Loucy (cell line): ENCODE measurements at regions not wholly inside any gene's neighbourhood (a gene's known extent, or its start where the extent isn't known, plus 50 kb on each side); places are given as distances from the start of the nearest gene placed in this dataset.

ENCODE experiments used
- H2AFZ ChIP-seq: fragments of 200-600 bp; sonication (generic); 2 replicates; pipeline ENCODE4 v1.6.0; 2016; ENCODE audit warnings: antibody characterized with exemption, mild to moderate bottlenecking, low read length, moderate library complexity
- H3F3A ChIP-seq: fragments of 200-600 bp; 2 replicates; pipeline ENCODE4 v1.6.0; 2016; ENCODE audit warnings: antibody characterized with exemption, low read depth, mild to moderate bottlenecking
- H3K27me3 ChIP-seq: fragments of 200-600 bp; sonication (generic); 2 replicates; pipeline ENCODE4 v1.6.1; 2014; ENCODE audit warnings: low read length, mild to moderate bottlenecking; ENCODE audit not compliant: insufficient read depth, poor library complexity, severe bottlenecking
- H3K36me3 ChIP-seq: fragments of 200-600 bp; sonication (generic); 2 replicates; pipeline ENCODE4 v1.6.1; 2016; ENCODE audit warnings: low read length; ENCODE audit not compliant: insufficient read depth
- H3K4me1 ChIP-seq: fragments of 200-600 bp; sonication (generic); 2 replicates; pipeline ENCODE4 v1.5.1; 2014; ENCODE audit warnings: low read length, mild to moderate bottlenecking; ENCODE audit not compliant: insufficient read depth, poor library complexity, severe bottlenecking
- H3K4me2 ChIP-seq: fragments of 200-600 bp; sonication (generic); 2 replicates; pipeline ENCODE4 v1.6.0; 2014; ENCODE audit warnings: antibody characterized with exemption, low read length, low read depth, mild to moderate bottlenecking; ENCODE audit not compliant: poor library complexity, severe bottlenecking
- H3K4me3 ChIP-seq: fragments of 200-600 bp; sonication (generic); 2 replicates; pipeline ENCODE4 v1.5.1; 2014; ENCODE audit warnings: low read length, mild to moderate bottlenecking, mixed read lengths; ENCODE audit not compliant: poor library complexity, severe bottlenecking
- H3K79me2 ChIP-seq: fragments of 200-600 bp; sonication (generic); 2 replicates; pipeline ENCODE4 v1.6.1; 2014; ENCODE audit warnings: low read length; ENCODE audit not compliant: insufficient read depth
- H3K9ac ChIP-seq: fragments of 200-600 bp; sonication (generic); 2 replicates; pipeline ENCODE4 v1.6.0; 2014; ENCODE audit warnings: mild to moderate bottlenecking, low read depth, low read length, moderate library complexity; ENCODE audit not compliant: poor library complexity, severe bottlenecking
- H3K9me2 ChIP-seq: fragments of 200-600 bp; sonication (generic); replicated peaks from 2 replicates; pipeline ENCODE4 v1.6.1; 2016; ENCODE audit warnings: low read depth, low read length, mixed read lengths
- H3K9me3 ChIP-seq: fragments of 200-600 bp; sonication (generic); 2 replicates; pipeline ENCODE4 v1.6.1; 2014; ENCODE audit warnings: mild to moderate bottlenecking, antibody characterized with exemption, low read length, low read depth; ENCODE audit not compliant: insufficient read depth
- H4K20me1 ChIP-seq: fragments of 200-600 bp; sonication (generic); 2 replicates; pipeline ENCODE4 v1.6.0; 2014; ENCODE audit warnings: antibody characterized with exemption, low read length, mild to moderate bottlenecking; ENCODE audit not compliant: insufficient read depth, poor library complexity, severe bottlenecking
- CTCF ChIP-seq: fragments of 200-600 bp; sonication (generic); conservative IDR thresholded peaks from 2 replicates; pipeline ENCODE4 v1.5.1; 2014; ENCODE audit warnings: mild to moderate bottlenecking, antibody characterized with exemption, low read length
- EZH2phosphoT487 ChIP-seq: fragments of 200-600 bp; IDR thresholded peaks from 2 replicates; pipeline ENCODE4 v1.6.1; 2018; ENCODE audit warnings: antibody characterized with exemption, mild to moderate bottlenecking, moderate library complexity, borderline replicate concordance

- TF ChIP-seq EZH2phosphoT487, result no peak
- no peak for TF ChIP-seq CTCF
- H3K9me3 ChIP-seq, result no peaks in the 10 kb centered on the region
- H3K4me3 ChIP-seq, result no peak overlapping the region
- H3K4me2 ChIP-seq, result no peak overlapping the region
- H3K27me3 ChIP-seq, result no peaks in the 10 kb centered on the region
- no peak overlapping the region for H3K9ac ChIP-seq
- H3F3A ChIP-seq, result no peaks in the 10 kb centered on the region
- no peaks in the 10 kb centered on the region for H3K79me2 ChIP-seq
- H2AFZ ChIP-seq, result no peak overlapping the region
- no peaks in the 10 kb centered on the region for H4K20me1 ChIP-seq
- no peaks in the 10 kb centered on the region for H3K36me3 ChIP-seq
- peaks cover 7% of the 10 kb centered on the region for H3K4me1 ChIP-seq
- H3K9me2 ChIP-seq, result no peaks in the 10 kb centered on the region
These were observed 87.5 kb downstream of the AQP4 start for GRCh38 chr18:26778054-26778393.

GRCh38 chr18:26777351-26778053 is 88.0 kb downstream of the AQP4 start:
- H3K27me3 ChIP-seq, result no peaks in the 10 kb centered on the region

GRCh38 chr18:26772691-26773090 is 92.8 kb downstream of the AQP4 start:
- H3K27me3 ChIP-seq, result no peaks in the 10 kb centered on the region
- no peak overlapping the region for H2AFZ ChIP-seq
- no peaks in the 10 kb centered on the region for H3K9me3 ChIP-seq
- H3K4me1 ChIP-seq, result peaks cover 15% of the 10 kb centered on the region
- TF ChIP-seq CTCF (no peak), EZH2phosphoT487 (no peak)
- no peaks in the 10 kb centered on the region for H3K36me3 ChIP-seq
- H4K20me1 ChIP-seq, result no peaks in the 10 kb centered on the region
- H3K9ac ChIP-seq, result no peak overlapping the region
- no peak overlapping the region for H3K4me3 ChIP-seq
- H3K4me2 ChIP-seq, result no peak overlapping the region
- H3F3A ChIP-seq, result no peaks in the 10 kb centered on the region
- no peaks in the 10 kb centered on the region for H3K79me2 ChIP-seq
- no peaks in the 10 kb centered on the region for H3K9me2 ChIP-seq

More at GRCh38 chr18:26777351-26778053, 88.0 kb downstream of the AQP4 start:
- Histone ChIP-seq H3K79me2 (no peaks in the 10 kb centered on the region), H2AFZ (no peak overlapping the region), H3K4me2 (no peak overlapping the region), H3K9ac (no peak overlapping the region), H3K4me3 (no peak overlapping the region), H3K4me1 (peaks cover 7% of the 10 kb centered on the region), H3F3A (no peaks in the 10 kb centered on the region), H3K9me2 (no peaks in the 10 kb centered on the region), H4K20me1 (no peaks in the 10 kb centered on the region), H3K9me3 (no peaks in the 10 kb centered on the region), H3K36me3 (no peaks in the 10 kb centered on the region)
- TF ChIP-seq EZH2phosphoT487, result no peak
- no peak for TF ChIP-seq CTCF
